Gastroesophageal sphincter (tissue), 4 donors: ENCODE measurements at regions not wholly inside any gene's neighbourhood (a gene's known extent, or its start where the extent isn't known, plus 50 kb on each side); places are given as distances from the start of the nearest gene placed in this dataset.

ENCODE experiments used
- ATAC-seq: fragments of 150-250 bp; one replicate; pipeline ENCODE4 v1.9.1; 2016; ENCODE audit warnings: mild to moderate bottlenecking, moderate library complexity
- H3K27ac ChIP-seq, 4 donors: fragments of 200-600 bp; sonication (generic) in 3 of 4; 1 replicate in 3 of 4; 2 replicates in 1 of 4; pipeline ENCODE4 v1.5.1; 2016 to 2019
- H3K27me3 ChIP-seq: fragments of 200-600 bp; sonication (generic); one replicate; pipeline ENCODE4 v1.5.1; 2019
- H3K36me3 ChIP-seq, 2 donors: fragments of 200-600 bp; sonication (generic); one replicate each; pipeline ENCODE4 v1.5.1; 2019; ENCODE audit warnings: control low read depth in 1 of 2
- H3K4me1 ChIP-seq, 3 donors: fragments of 200-600 bp; sonication (generic); 1 replicate in 2 of 3; 2 replicates in 1 of 3; pipeline ENCODE4 v1.5.1; 2016 to 2019; ENCODE audit warnings: control low read depth in 2 of 3
- H3K4me3 ChIP-seq, 2 donors: fragments of 200-600 bp; sonication (generic); one replicate each; pipeline ENCODE4 v1.5.1; 2019; ENCODE audit warnings: mild to moderate bottlenecking in 1 of 2, moderate library complexity in 1 of 2
- H3K9me3 ChIP-seq, 3 donors: fragments of 200-600 bp; sonication (generic); one replicate each; pipeline ENCODE4 v1.5.1; 2017 to 2019; ENCODE audit warnings: control low read depth in 2 of 3
- EP300 ChIP-seq: sonication (generic); formaldehyde crosslinking; IDR thresholded peaks from one replicate; pipeline ENCODE4 v1.6.1; 2017; ENCODE audit warnings: antibody characterized with exemption, mild to moderate bottlenecking
- POLR2A ChIP-seq, 2 donors: fragments of 450-650 bp; IDR thresholded peaks; one replicate each; pipeline ENCODE4 v1.6.1; 2017; ENCODE audit warnings: antibody characterized with exemption in 2 of 2, mild to moderate bottlenecking in 2 of 2, moderate library complexity in 1 of 2
- POLR2AphosphoS5 ChIP-seq: sonication (generic); formaldehyde crosslinking; IDR thresholded peaks from one replicate; pipeline ENCODE4 v1.6.1; 2017; ENCODE audit warnings: antibody characterized with exemption
- WGBS, 2 donors: methylation state at CpG; one replicate each; pipeline ENCODE4 v1.1.5; 2018; ENCODE audit warnings: low coverage in 1 of 2; 5-methylcytosine and 5-hydroxymethylcytosine counted together
- TF ChIP-seq, protein P1 (sequence below), 4 experiments: fragments of 200-600 bp in 2 of 4; fragments of 450-650 bp in 2 of 4; sonication (generic) in 1 of 4; IDR thresholded peaks; one replicate each; pipeline ENCODE4 v1.5.1; 2017 to 2019; ENCODE audit warnings: antibody characterized with exemption in 4 of 4, mild to moderate bottlenecking in 2 of 4, moderate library complexity in 2 of 4

DNA sequence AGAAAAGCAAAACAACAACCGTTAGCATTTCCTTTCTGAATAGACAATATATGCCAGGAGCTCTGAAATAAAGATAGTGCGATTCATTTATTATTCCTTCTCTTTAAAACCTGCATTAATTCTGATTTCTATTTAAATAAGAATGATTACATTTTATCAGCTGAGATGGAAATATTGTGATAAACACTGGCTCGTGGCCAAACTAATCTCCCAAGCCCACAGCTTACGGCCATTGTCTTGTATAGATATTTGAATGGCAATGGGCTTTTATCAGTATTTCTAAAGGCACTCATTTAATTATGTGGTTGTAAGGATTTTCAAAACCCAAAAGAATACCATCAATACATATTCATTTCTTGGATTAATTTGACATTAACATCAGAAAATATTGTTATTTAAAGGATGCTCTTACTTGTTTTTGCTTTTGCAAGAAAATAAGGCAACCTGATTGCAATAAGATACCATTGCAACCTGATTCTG is 123.7 kb upstream of the IRX5 start:
- ATAC-seq = no peak
- Histone ChIP-seq H3K9me3 (no peaks in the 10 kb centered on the region), H3K4me3 (no peak overlapping the region), H3K27ac (no peak overlapping the region), H3K36me3 (no peaks in the 10 kb centered on the region), H3K27me3 (peaks cover 30% of the 10 kb centered on the region), H3K4me1 (no peaks in the 10 kb centered on the region)
- TF ChIP-seq, protein P1, sequence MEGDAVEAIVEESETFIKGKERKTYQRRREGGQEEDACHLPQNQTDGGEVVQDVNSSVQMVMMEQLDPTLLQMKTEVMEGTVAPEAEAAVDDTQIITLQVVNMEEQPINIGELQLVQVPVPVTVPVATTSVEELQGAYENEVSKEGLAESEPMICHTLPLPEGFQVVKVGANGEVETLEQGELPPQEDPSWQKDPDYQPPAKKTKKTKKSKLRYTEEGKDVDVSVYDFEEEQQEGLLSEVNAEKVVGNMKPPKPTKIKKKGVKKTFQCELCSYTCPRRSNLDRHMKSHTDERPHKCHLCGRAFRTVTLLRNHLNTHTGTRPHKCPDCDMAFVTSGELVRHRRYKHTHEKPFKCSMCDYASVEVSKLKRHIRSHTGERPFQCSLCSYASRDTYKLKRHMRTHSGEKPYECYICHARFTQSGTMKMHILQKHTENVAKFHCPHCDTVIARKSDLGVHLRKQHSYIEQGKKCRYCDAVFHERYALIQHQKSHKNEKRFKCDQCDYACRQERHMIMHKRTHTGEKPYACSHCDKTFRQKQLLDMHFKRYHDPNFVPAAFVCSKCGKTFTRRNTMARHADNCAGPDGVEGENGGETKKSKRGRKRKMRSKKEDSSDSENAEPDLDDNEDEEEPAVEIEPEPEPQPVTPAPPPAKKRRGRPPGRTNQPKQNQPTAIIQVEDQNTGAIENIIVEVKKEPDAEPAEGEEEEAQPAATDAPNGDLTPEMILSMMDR (IDR thresholded peaks at IDR 0.05) = no peak
- TF ChIP-seq POLR2A (IDR thresholded peaks at IDR 0.05) (no peak), POLR2AphosphoS5 (no peak), EP300 (no peak)
- 51 to 60% methylated on average over 4 of the region's 4 CpGs for WGBS, 2 donors

DNA sequence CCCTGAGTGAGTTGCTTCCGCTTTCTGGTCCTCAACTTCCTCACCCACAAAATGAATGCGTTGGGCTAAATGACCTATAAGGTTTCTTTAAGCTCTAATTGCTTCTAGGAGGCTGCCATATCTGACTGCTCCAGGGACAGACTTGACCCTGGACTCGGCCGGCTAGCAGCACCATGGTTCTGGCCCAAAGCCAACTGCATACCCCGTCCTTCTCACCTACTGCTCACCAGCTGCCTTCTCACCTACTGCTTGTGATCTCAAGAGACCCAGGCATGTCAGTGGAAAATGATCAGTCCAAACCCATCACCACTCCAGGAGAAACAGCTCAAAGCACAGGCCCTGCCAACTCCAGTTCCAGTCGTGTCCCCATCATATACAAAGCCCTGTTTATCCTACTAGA is 124.3 kb upstream of the IRX5 start:
- ATAC-seq = no peak
- 40 to 55% methylated on average over 5 to 6 of the region's 6 CpGs for WGBS, 2 donors
- H3K36me3 ChIP-seq = no peaks in the 10 kb centered on the region
- no peak overlapping the region for H3K27ac ChIP-seq
- H3K4me3 ChIP-seq = no peak overlapping the region
- peaks cover 29% of the 10 kb centered on the region for H3K27me3 ChIP-seq
- TF ChIP-seq, protein P1 (IDR thresholded peaks at IDR 0.05) = no peak
- no peak for TF ChIP-seq POLR2AphosphoS5
- no peaks in the 10 kb centered on the region for H3K4me1 ChIP-seq
- H3K9me3 ChIP-seq = no peaks in the 10 kb centered on the region

- H3K4me1 ChIP-seq = no peaks in the 10 kb centered on the region
- H3K36me3 ChIP-seq = no peaks in the 10 kb centered on the region
- H3K4me3 ChIP-seq = no peak overlapping the region
- no peaks in the 10 kb centered on the region for H3K9me3 ChIP-seq
- H3K27me3 ChIP-seq = peaks cover 25% of the 10 kb centered on the region
- 66 to 80% methylated on average over 1 to 4 of the region's 4 CpGs for WGBS, 2 donors
- no peak overlapping the region for H3K27ac ChIP-seq
- no peak for ATAC-seq
- TF ChIP-seq EP300 (no peak), POLR2A (IDR thresholded peaks at IDR 0.05) (no peak), POLR2AphosphoS5 (no peak)
- TF ChIP-seq, protein P1 (IDR thresholded peaks at IDR 0.05) = no peak
Observed at GRCh38 chr16:54805648-54806047, 125.0 kb upstream of the IRX5 start.

- 74 to 80% methylated on average over 7 of the region's 9 CpGs for WGBS, 2 donors
- Histone ChIP-seq H3K36me3 (no peaks in the 10 kb centered on the region), H3K27ac (no peak overlapping the region), H3K9me3 (peaks cover 0 to 13% (median 0%) of the 10 kb centered on the region in 3 donors), H3K4me3 (no peak overlapping the region), H3K4me1 (no peaks in the 10 kb centered on the region), H3K27me3 (peaks cover 11% of the 10 kb centered on the region)
- TF ChIP-seq POLR2AphosphoS5 (no peak), EP300 (no peak), POLR2A (IDR thresholded peaks at IDR 0.05) (no peak)
- TF ChIP-seq, protein P1 (IDR thresholded peaks at IDR 0.05) = no peak
- no peak for ATAC-seq
Observed at GRCh38 chr16:54801057-54801844, 129.4 kb upstream of the IRX5 start.

GRCh38 chr16:54798267-54798666 is 132.4 kb upstream of the IRX5 start:
- ATAC-seq = no peak
- Histone ChIP-seq H3K36me3 (no peaks in the 10 kb centered on the region), H3K27me3 (peaks cover 8% of the 10 kb centered on the region), H3K4me3 (no peak overlapping the region), H3K27ac (no peak overlapping the region), H3K4me1 (no peaks in the 10 kb centered on the region), H3K9me3 (peaks cover 0 to 13% (median 0%) of the 10 kb centered on the region in 3 donors)
- WGBS, 2 donors = 86 to 88% methylated on average over 1 of the region's 1 CpG
- TF ChIP-seq POLR2AphosphoS5 (no peak), EP300 (no peak), POLR2A (IDR thresholded peaks at IDR 0.05) (no peak)
- TF ChIP-seq, protein P1 (IDR thresholded peaks at IDR 0.05) = no peak
